Forelimb muscle (tissue), 1 donor: ENCODE measurements at regions not wholly inside any gene's neighbourhood (a gene's known extent, or its start where the extent isn't known, plus 50 kb on each side); places are given as distances from the start of the nearest gene placed in this dataset.
"Not testable (repeated sequence)": the region's sequence is repeated elsewhere in the genome, so short reads cannot be mapped to it uniquely, and the experiment has no call there.

Experiments used
- DNase-seq: peaks from one replicate; pipeline ENCODE4 v3.0.0-alpha.2; 2013; ENCODE audit warnings: low read depth

- DNase-seq: no peak
These were observed 235.5 kb upstream of the ACVR2A start for GRCh38 chr2:147609301-147609700.

- DNase-seq: no peak
These were observed 237.4 kb upstream of the ACVR2A start for GRCh38 chr2:147607379-147607778.

GRCh38 chr2:147603876-147604275 lies 241.0 kb upstream of the ACVR2A start:
- no peak for DNase-seq

GRCh38 chr2:147603447-147603846 lies 241.4 kb upstream of the ACVR2A start:
- no peak for DNase-seq

GRCh38 chr2:147600646-147601045 lies 244.2 kb upstream of the ACVR2A start:
- DNase-seq: no peak

- no peak for DNase-seq
These were observed 244.6 kb upstream of the ACVR2A start for GRCh38 chr2:147600223-147600622.

- DNase-seq: no peak
These were observed 249.6 kb upstream of the ACVR2A start for GRCh38 chr2:147595200-147595599.

- no peak for DNase-seq
These were observed 250.8 kb upstream of the ACVR2A start for GRCh38 chr2:147594038-147594437.

- DNase-seq: not testable (repeated sequence)
These were observed 252.0 kb upstream of the ACVR2A start for GRCh38 chr2:147592784-147593183.

- DNase-seq: no peak
These were observed 255.7 kb upstream of the ACVR2A start for GRCh38 chr2:147589127-147589526.

- DNase-seq: no peak
These were observed 256.6 kb upstream of the ACVR2A start for GRCh38 chr2:147588191-147588590.

GRCh38 chr2:147578529-147578928 lies 266.3 kb upstream of the ACVR2A start:
- DNase-seq: no peak

- DNase-seq: no peak
These were observed 266.8 kb upstream of the ACVR2A start for GRCh38 chr2:147577998-147578380.

GRCh38 chr2:147577323-147577997 lies 267.4 kb upstream of the ACVR2A start:
- no peak for DNase-seq

- no peak for DNase-seq
These were observed 269.7 kb upstream of the ACVR2A start for GRCh38 chr2:147575106-147575505.

GRCh38 chr2:147572622-147573021 lies 272.2 kb upstream of the ACVR2A start:
- no peak for DNase-seq

GRCh38 chr2:147569426-147569825 lies 275.4 kb upstream of the ACVR2A start:
- no peak for DNase-seq

GRCh38 chr2:147568109-147568508 lies 276.7 kb upstream of the ACVR2A start:
- no peak for DNase-seq

- no peak for DNase-seq
These were observed 277.7 kb upstream of the ACVR2A start for GRCh38 chr2:147567136-147567535.

GRCh38 chr2:147560810-147561535 lies 283.9 kb upstream of the ACVR2A start:
- no peak for DNase-seq

GRCh38 chr2:147559070-147559725 lies 285.6 kb upstream of the ACVR2A start:
- DNase-seq: no peak

GRCh38 chr2:147558620-147559019 lies 286.2 kb upstream of the ACVR2A start:
- no peak for DNase-seq

- no peak for DNase-seq
These were observed 290.2 kb upstream of the ACVR2A start for GRCh38 chr2:147554521-147555107.
